ENCODE measurements at regions not wholly inside any gene's neighbourhood (a gene's known extent, or its start where the extent isn't known, plus 50 kb on each side); places are given as distances from the start of the nearest gene placed in this dataset.
"Not testable (repeated sequence)": the region's sequence is repeated elsewhere in the genome, so short reads cannot be mapped to it uniquely, and the experiment has no call there.

- DNase-seq (ENCODE audit: low read depth), result no peak
These were observed 81.5 kb upstream of the LYPLAL1 start for GRCh38 chr1:219092206-219092605.

GRCh38 chr1:219099307-219099706 is 74.4 kb upstream of the LYPLAL1 start:
- no peak for DNase-seq (ENCODE audit: low read depth)

GRCh38 chr1:219100059-219100458 is 73.6 kb upstream of the LYPLAL1 start:
- DNase-seq (ENCODE audit: low read depth), result no peak

GRCh38 chr1:219102466-219102865 is 71.2 kb upstream of the LYPLAL1 start:
- not testable (repeated sequence) for DNase-seq (ENCODE audit: low read depth)

GRCh38 chr1:219105893-219106292 is 67.8 kb upstream of the LYPLAL1 start:
- DNase-seq (ENCODE audit: low read depth), result no peak

GRCh38 chr1:219109424-219110018 is 64.2 kb upstream of the LYPLAL1 start:
- DNase-seq (ENCODE audit: low read depth), result no peak

GRCh38 chr1:219113261-219113660 is 60.4 kb upstream of the LYPLAL1 start:
- DNase-seq (ENCODE audit: low read depth), result no peak

GRCh38 chr1:219114014-219114413 is 59.7 kb upstream of the LYPLAL1 start:
- no peak for DNase-seq (ENCODE audit: low read depth)

GRCh38 chr1:219119839-219120238 is 53.8 kb upstream of the LYPLAL1 start:
- DNase-seq (ENCODE audit: low read depth), result no peak

GRCh38 chr1:219120624-219121544 is 52.8 kb upstream of the LYPLAL1 start:
- DNase-seq (ENCODE audit: low read depth), result no peak

- no peak for DNase-seq (ENCODE audit: low read depth)
These were observed 52.0 kb upstream of the LYPLAL1 start for GRCh38 chr1:219121679-219122078.

- no peak for DNase-seq (ENCODE audit: low read depth)
These were observed 50.6 kb upstream of the LYPLAL1 start for GRCh38 chr1:219123036-219123435.

All from stimulated activated CD8-positive, alpha-beta memory T cell treated with anti-CD3 and anti-CD28 coated beads, Interleukin-12 subunit alpha, Interleukin-12 subunit beta, amount 100 ng/mL, for 1 hour (primary cell).